Thyroid gland (tissue), 4 donors: ENCODE measurements at regions not wholly inside any gene's neighbourhood (a gene's known extent, or its start where the extent isn't known, plus 50 kb on each side); places are given as distances from the start of the nearest gene placed in this dataset.

Experiments
- POLR2A ChIP-seq, 2 donors: fragments of 450-650 bp; IDR thresholded peaks; one replicate each; pipeline ENCODE4 v1.6.1; 2017; ENCODE audit warnings: antibody characterized with exemption in 2 of 2, mild to moderate bottlenecking in 2 of 2, moderate library complexity in 1 of 2
- TF ChIP-seq, protein P1 (sequence below), 6 experiments: fragments of 200-600 bp in 3 of 6; fragments of 450-650 bp in 3 of 6; sonication (generic) in 3 of 6; IDR thresholded peaks; one replicate each; pipeline ENCODE4 v1.5.1; 2016 to 2019; ENCODE audit warnings: antibody characterized with exemption in 6 of 6, mild to moderate bottlenecking in 2 of 6, inconsistent platforms in 1 of 6, moderate library complexity in 1 of 6

- TF ChIP-seq, protein P1, sequence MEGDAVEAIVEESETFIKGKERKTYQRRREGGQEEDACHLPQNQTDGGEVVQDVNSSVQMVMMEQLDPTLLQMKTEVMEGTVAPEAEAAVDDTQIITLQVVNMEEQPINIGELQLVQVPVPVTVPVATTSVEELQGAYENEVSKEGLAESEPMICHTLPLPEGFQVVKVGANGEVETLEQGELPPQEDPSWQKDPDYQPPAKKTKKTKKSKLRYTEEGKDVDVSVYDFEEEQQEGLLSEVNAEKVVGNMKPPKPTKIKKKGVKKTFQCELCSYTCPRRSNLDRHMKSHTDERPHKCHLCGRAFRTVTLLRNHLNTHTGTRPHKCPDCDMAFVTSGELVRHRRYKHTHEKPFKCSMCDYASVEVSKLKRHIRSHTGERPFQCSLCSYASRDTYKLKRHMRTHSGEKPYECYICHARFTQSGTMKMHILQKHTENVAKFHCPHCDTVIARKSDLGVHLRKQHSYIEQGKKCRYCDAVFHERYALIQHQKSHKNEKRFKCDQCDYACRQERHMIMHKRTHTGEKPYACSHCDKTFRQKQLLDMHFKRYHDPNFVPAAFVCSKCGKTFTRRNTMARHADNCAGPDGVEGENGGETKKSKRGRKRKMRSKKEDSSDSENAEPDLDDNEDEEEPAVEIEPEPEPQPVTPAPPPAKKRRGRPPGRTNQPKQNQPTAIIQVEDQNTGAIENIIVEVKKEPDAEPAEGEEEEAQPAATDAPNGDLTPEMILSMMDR (IDR thresholded peaks at IDR 0.05), result no peak
- TF ChIP-seq POLR2A (IDR thresholded peaks at IDR 0.05), result no peak
Observed at GRCh38 chr4:81700189-81700588, 228.5 kb upstream of the RASGEF1B start.
